Lung (tissue), 11 donors: ENCODE measurements at regions not wholly inside any gene's neighbourhood (a gene's known extent, or its start where the extent isn't known, plus 50 kb on each side); places are given as distances from the start of the nearest gene placed in this dataset.
A peak's percentile ranks its signal among the peaks of the same experiment; 100 is the strongest.

Experiments
- ATAC-seq: fragments of 200-7000 bp; cut with Tn5 transposase; one replicate; pipeline ENCODE4 v1.9.1; 2020; ENCODE audit warnings: moderate number of reproducible peaks; ENCODE audit not compliant: insufficient read depth, low FRiP score
- DNase-seq, 3 donors: peaks; one replicate each; pipeline ENCODE4 v3.0.0-alpha.2; 2013 to 2017
- H3K27ac ChIP-seq, 2 donors: one replicate each; pipeline ENCODE4 v1.5.1; 2013; ENCODE audit warnings: mild to moderate bottlenecking in 2 of 2, moderate library complexity in 2 of 2, control low read depth in 1 of 2, inconsistent platforms in 1 of 2, low read depth in 1 of 2, low read length in 1 of 2
- H3K27me3 ChIP-seq, 3 donors: one replicate each; pipeline ENCODE4 v1.5.1; 2013; ENCODE audit warnings: low read length in 2 of 3; ENCODE audit not compliant: control insufficient read depth in 3 of 3, insufficient read depth in 3 of 3
- H3K36me3 ChIP-seq, 4 donors: one replicate each; pipeline ENCODE4 v1.5.1; 2013; ENCODE audit warnings: low read length in 4 of 4, mild to moderate bottlenecking in 1 of 4, moderate library complexity in 1 of 4; ENCODE audit not compliant: control insufficient read depth in 4 of 4, insufficient read depth in 4 of 4
- H3K4me1 ChIP-seq, 5 donors: one replicate each; pipeline ENCODE4 v1.5.1; 2013; ENCODE audit warnings: low read length in 5 of 5, mild to moderate bottlenecking in 2 of 5, moderate library complexity in 1 of 5; ENCODE audit not compliant: control insufficient read depth in 5 of 5, insufficient read depth in 5 of 5
- H3K4me3 ChIP-seq: one replicate; pipeline ENCODE4 v1.5.1; 2013; ENCODE audit warnings: mild to moderate bottlenecking, control low read depth, moderate library complexity
- H3K9ac ChIP-seq, 2 donors: one replicate each; pipeline ENCODE4 v1.5.1; 2013; ENCODE audit warnings: low read length in 2 of 2, control low read depth in 1 of 2; ENCODE audit not compliant: insufficient read depth in 1 of 2
- H3K9me3 ChIP-seq, 4 donors: one replicate each; pipeline ENCODE4 v1.5.1; 2013; ENCODE audit warnings: low read length in 3 of 4, mild to moderate bottlenecking in 1 of 4, moderate library complexity in 1 of 4; ENCODE audit not compliant: control insufficient read depth in 4 of 4, insufficient read depth in 3 of 4
- WGBS, 2 donors: extraction: QIAGEN DNeasy Blood & Tissue Kit; methylation state at CpG; one replicate each; pipeline ENCODE4 v1.1.7; 2013; 5-methylcytosine and 5-hydroxymethylcytosine counted together
- TF ChIP-seq, protein P1 (sequence below): IDR thresholded peaks from 2 replicates; pipeline ENCODE4 v1.5.1; 2012; ENCODE audit warnings: mild to moderate bottlenecking; ENCODE audit errors: control extremely low read depth, extremely low read depth
- donor health status: control.
- donor health status: control.
- donor health status: Bipolar disorder and iron deficiency.
- donor health status: healthy.
- donor health status: DM: yes; HTN: yes; CAD: no.

DNA sequence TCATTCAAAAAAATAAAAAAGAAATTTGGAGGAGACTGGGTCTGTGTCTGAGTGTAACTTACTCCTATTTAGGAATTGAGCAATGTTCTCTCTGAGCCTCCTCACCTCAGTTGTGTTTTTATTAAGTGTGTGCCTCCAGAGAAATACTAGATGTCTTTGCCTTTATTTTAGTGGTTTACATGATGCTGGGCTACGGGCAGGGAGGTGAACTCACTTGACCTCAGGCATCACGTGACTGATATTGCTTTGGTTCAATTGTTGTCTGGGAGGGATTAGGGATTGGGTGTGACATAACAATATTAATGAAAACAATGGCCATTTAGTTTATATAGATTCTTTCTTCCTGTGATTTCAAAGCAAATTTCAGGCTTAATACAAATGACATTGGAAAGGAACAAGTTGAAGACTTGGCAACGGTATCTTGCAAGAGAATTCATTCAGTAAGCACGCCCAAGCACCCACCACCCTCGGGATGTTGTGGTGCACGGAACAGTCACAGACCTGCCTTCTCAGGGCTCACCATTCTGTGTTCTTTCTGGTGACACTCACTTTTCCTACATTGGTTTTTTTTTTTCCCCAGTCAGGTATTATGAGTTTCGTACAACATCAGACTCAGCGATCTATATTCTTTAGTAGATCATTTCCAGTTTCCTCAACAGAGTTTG is 77.5 kb downstream of the BMP4 start:
- Histone ChIP-seq H3K4me3 (no peak overlapping the region), H3K27ac (no peak overlapping the region), H3K4me1 (peaks cover 2 to 29% (median 10%) of the 10 kb centered on the region in 5 donors), H3K36me3 (no peaks in the 10 kb centered on the region), H3K9ac (no peak overlapping the region), H3K9me3 (no peaks in the 10 kb centered on the region), H3K27me3 (no peaks in the 10 kb centered on the region)
- WGBS, 2 donors: 63 to 73% methylated on average over 8 of the region's 8 CpGs
- ATAC-seq: no peak
- TF ChIP-seq, protein P1, sequence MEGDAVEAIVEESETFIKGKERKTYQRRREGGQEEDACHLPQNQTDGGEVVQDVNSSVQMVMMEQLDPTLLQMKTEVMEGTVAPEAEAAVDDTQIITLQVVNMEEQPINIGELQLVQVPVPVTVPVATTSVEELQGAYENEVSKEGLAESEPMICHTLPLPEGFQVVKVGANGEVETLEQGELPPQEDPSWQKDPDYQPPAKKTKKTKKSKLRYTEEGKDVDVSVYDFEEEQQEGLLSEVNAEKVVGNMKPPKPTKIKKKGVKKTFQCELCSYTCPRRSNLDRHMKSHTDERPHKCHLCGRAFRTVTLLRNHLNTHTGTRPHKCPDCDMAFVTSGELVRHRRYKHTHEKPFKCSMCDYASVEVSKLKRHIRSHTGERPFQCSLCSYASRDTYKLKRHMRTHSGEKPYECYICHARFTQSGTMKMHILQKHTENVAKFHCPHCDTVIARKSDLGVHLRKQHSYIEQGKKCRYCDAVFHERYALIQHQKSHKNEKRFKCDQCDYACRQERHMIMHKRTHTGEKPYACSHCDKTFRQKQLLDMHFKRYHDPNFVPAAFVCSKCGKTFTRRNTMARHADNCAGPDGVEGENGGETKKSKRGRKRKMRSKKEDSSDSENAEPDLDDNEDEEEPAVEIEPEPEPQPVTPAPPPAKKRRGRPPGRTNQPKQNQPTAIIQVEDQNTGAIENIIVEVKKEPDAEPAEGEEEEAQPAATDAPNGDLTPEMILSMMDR: no peak
- DNase-seq: no peak

DNA sequence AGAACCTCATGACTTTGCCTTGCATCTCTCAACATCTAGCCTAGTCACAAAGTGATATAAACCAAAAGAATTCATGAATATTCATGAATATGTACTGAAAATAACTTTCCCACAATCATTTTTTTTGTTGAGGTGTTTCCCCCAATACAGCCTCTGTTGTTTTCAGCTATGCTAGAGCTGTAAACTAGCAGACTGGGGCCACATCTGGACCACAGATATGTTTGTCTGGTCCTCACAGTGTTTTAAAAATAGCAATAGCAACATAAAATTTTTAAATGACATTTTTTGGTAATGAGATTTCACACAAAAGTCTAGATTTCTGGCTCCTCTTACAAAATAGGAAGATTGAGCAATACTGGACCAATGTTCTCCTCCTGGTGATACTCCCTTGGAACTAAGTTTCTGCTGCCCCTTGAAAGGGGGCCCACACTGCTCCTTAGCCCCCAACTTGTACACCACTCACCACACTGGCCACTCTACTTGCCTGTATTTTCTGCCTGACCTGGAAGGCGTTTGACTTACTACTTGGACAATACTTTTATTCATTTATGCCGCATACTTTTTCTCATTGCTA is 81.2 kb downstream of the BMP4 start:
- ATAC-seq (no peak), DNase-seq (no peak)
- Histone ChIP-seq H3K9me3 (no peaks in the 10 kb centered on the region), H3K4me3 (no peak overlapping the region), H3K27ac (peak overlapping the region in 1 of 2 donors; percentile 40), H3K9ac (no peak overlapping the region), H3K27me3 (no peaks in the 10 kb centered on the region), H3K4me1 (peaks cover 0 to 26% (median 3%) of the 10 kb centered on the region in 5 donors), H3K36me3 (no peaks in the 10 kb centered on the region)
- TF ChIP-seq, protein P1: no peak
- 87 to 96% methylated on average over 2 of the region's 2 CpGs for WGBS, 2 donors

DNA sequence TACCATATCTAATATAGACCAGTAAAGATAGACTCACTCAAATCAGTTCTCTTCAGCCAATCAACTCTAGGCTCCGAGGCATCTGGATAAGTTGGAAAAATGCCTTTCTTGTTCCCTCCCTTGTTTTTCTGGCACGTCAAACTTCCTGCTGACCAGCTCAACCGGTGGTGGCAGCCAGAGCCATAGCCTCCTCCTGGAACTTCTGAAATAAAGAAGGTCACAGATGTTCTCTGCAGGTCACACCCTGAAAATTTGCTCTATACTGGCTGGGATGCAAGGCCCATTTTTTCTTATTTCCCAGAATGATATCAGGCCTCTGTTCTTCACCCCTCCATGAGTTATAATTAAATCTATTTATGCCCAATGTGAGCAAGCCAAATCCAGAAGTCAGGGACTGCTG is 81.9 kb downstream of the BMP4 start:
- Histone ChIP-seq H3K9me3 (no peaks in the 10 kb centered on the region), H3K9ac (no peak overlapping the region), H3K4me1 (peaks cover 0 to 22% (median 3%) of the 10 kb centered on the region in 5 donors), H3K27me3 (no peaks in the 10 kb centered on the region), H3K36me3 (no peaks in the 10 kb centered on the region), H3K27ac (no peak overlapping the region), H3K4me3 (no peak overlapping the region)
- DNase-seq (no peak), ATAC-seq (no peak)
- WGBS, 2 donors: 53 to 58% methylated on average over 3 of the region's 3 CpGs
- TF ChIP-seq, protein P1: no peak
